Suprapubic skin (tissue), 4 donors: ENCODE measurements at regions not wholly inside any gene's neighbourhood (a gene's known extent, or its start where the extent isn't known, plus 50 kb on each side); places are given as distances from the start of the nearest gene placed in this dataset.

Experiments
- EP300 ChIP-seq: sonication (generic); formaldehyde crosslinking; IDR thresholded peaks from one replicate; pipeline ENCODE4 v1.6.1; 2017; ENCODE audit warnings: antibody characterized with exemption
- POLR2A ChIP-seq, 2 donors: fragments of 450-650 bp; IDR thresholded peaks; one replicate each; pipeline ENCODE4 v1.6.1; 2017; ENCODE audit warnings: antibody characterized with exemption in 2 of 2, mild to moderate bottlenecking in 2 of 2, moderate library complexity in 2 of 2
- POLR2AphosphoS5 ChIP-seq, 3 donors: sonication (generic); formaldehyde crosslinking; IDR thresholded peaks; one replicate each; pipeline ENCODE4 v1.6.1; 2017; ENCODE audit warnings: antibody characterized with exemption in 3 of 3
- TF ChIP-seq, protein P1 (sequence below), 2 donors: fragments of 200-600 bp in 1 of 2; fragments of 450-650 bp in 1 of 2; sonication (generic) in 1 of 2; IDR thresholded peaks; one replicate each; pipeline ENCODE4 v1.5.1; 2016 to 2019; ENCODE audit warnings: antibody characterized with exemption in 2 of 2, mild to moderate bottlenecking in 1 of 2, moderate library complexity in 1 of 2

DNA sequence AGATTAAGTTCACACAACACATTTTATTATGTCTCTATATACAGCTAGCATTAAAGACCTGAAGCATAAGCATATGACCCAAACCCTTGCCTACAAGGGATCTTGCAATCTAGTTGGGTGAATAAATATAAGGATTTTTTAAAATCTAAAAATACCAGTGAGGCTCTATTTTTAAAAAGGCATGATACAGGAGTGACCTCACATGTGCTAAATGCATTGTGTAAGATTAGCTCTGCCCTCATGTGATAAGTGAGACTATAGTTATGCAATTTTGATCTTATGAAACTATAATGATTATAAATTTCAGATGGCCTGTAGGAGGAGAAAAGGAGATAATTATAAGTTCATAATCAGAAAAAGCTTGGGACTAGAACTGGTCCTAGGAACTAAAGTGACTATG, 451.0 kb upstream of the MAN1A1 start:
- TF ChIP-seq POLR2AphosphoS5 (IDR thresholded peaks at IDR 0.05) (no peak), EP300 (no peak), POLR2A (IDR thresholded peaks at IDR 0.05) (no peak)
- TF ChIP-seq, protein P1, sequence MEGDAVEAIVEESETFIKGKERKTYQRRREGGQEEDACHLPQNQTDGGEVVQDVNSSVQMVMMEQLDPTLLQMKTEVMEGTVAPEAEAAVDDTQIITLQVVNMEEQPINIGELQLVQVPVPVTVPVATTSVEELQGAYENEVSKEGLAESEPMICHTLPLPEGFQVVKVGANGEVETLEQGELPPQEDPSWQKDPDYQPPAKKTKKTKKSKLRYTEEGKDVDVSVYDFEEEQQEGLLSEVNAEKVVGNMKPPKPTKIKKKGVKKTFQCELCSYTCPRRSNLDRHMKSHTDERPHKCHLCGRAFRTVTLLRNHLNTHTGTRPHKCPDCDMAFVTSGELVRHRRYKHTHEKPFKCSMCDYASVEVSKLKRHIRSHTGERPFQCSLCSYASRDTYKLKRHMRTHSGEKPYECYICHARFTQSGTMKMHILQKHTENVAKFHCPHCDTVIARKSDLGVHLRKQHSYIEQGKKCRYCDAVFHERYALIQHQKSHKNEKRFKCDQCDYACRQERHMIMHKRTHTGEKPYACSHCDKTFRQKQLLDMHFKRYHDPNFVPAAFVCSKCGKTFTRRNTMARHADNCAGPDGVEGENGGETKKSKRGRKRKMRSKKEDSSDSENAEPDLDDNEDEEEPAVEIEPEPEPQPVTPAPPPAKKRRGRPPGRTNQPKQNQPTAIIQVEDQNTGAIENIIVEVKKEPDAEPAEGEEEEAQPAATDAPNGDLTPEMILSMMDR (IDR thresholded peaks at IDR 0.05) = no peak
